Glutamatergic neuron (in vitro differentiated cells): ENCODE measurements at regions not wholly inside any gene's neighbourhood (a gene's known extent, or its start where the extent isn't known, plus 50 kb on each side); places are given as distances from the start of the nearest gene placed in this dataset.
"Not testable (repeated sequence)": the region's sequence is repeated elsewhere in the genome, so short reads cannot be mapped to it uniquely, and the experiment has no call there.

Source experiments
- DNase-seq: peaks from one replicate; pipeline ENCODE4 v3.0.0; 2022
- H3K27ac Mint-ChIP-seq: one replicate; pipeline ENCODE4 v1.8.0; 2020; ENCODE audit warnings: mild to moderate bottlenecking, mixed read lengths, inconsistent platforms; ENCODE audit not compliant: unreplicated experiment
- H3K27me3 Mint-ChIP-seq: one replicate; pipeline ENCODE4 v1.8.0; 2020; ENCODE audit warnings: mild to moderate bottlenecking, moderate library complexity, mixed read lengths, inconsistent platforms; ENCODE audit not compliant: unreplicated experiment
- H3K36me3 Mint-ChIP-seq: one replicate; pipeline ENCODE4 v1.8.0; 2020; ENCODE audit warnings: mild to moderate bottlenecking, mixed read lengths, inconsistent platforms; ENCODE audit not compliant: unreplicated experiment
- H3K4me1 Mint-ChIP-seq: one replicate; pipeline ENCODE4 v1.8.0; 2020; ENCODE audit warnings: mild to moderate bottlenecking, low read depth, mixed read lengths, inconsistent platforms; ENCODE audit not compliant: unreplicated experiment
- H3K4me3 Mint-ChIP-seq: one replicate; pipeline ENCODE4 v1.8.0; 2020; ENCODE audit warnings: mild to moderate bottlenecking, mixed read lengths, inconsistent platforms; ENCODE audit not compliant: unreplicated experiment
- H3K9me3 Mint-ChIP-seq: one replicate; pipeline ENCODE4 v1.8.0; 2020; ENCODE audit warnings: mild to moderate bottlenecking, moderate library complexity, mixed read lengths, inconsistent platforms; ENCODE audit not compliant: unreplicated experiment
- CTCF ChIP-seq: fragments of 200-600 bp; sonication (generic); IDR thresholded peaks from one replicate; pipeline ENCODE4 v1.5.0; 2021; ENCODE audit not compliant: partially characterized antibody, unreplicated experiment

DNA sequence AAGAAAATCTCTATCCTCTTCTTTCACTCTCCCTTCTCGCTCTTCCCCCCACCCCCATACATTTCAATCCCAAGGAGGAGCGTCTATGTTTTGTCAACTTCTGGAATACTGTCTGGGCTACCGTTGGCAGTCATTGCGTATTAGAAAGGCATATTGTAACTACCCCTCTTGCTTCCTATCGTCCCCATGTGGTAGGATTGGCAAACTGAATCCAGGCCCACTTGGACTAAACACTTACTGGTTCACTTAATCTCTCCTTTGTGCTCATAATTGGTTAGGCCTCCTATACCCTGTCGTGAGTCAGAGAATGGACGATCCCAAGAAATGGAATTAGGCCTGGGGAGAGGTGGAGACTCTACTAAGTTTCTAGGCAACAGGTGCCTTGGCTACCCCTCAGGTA lies 68.8 kb upstream of the SLC8A3 start:
- Mint-ChIP-seq H3K4me3 (no peak overlapping the region), H3K4me1 (no peaks in the 10 kb centered on the region)

DNA sequence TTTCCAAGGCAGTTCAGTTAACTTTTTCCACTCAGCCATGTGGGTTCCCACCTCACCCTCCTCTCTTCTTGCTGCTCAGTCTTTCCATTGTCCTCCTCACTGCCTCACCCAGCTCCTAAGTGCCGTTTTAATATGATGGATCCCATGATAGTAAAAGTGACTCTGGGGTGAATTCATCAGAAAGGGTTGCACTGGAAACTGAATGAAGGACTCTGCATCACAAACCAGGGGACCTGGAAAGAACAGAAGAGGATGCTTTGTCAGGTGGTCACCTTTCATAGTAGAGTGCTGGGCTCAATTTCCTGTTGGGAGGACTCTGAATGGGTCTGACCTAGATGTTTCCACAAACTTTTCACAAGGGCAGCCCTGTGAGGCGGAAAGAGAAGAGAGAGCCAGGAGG lies 67.8 kb upstream of the SLC8A3 start:
- no peaks in the 10 kb centered on the region for H3K4me1 Mint-ChIP-seq
- no peak overlapping the region for H3K27ac Mint-ChIP-seq
- TF ChIP-seq CTCF: no peak
- peaks cover 4% of the 10 kb centered on the region for H3K36me3 Mint-ChIP-seq
- H3K4me3 Mint-ChIP-seq: no peak overlapping the region
- no peaks in the 10 kb centered on the region for H3K27me3 Mint-ChIP-seq
- DNase-seq: no peak
- peaks cover 8% of the 10 kb centered on the region for H3K9me3 Mint-ChIP-seq

More for the DNA sequence above, 68.8 kb upstream of the SLC8A3 start:
- Mint-ChIP-seq H3K36me3 (peaks cover 4% of the 10 kb centered on the region), H3K27ac (no peak overlapping the region), H3K27me3 (no peaks in the 10 kb centered on the region), H3K9me3 (peaks cover 8% of the 10 kb centered on the region)
- peak; percentile 15 for TF ChIP-seq CTCF
- DNase-seq: no peak

GRCh38 chr14:70255071-70256057 lies 66.6 kb upstream of the SLC8A3 start:
- not testable (repeated sequence) for H3K27me3 Mint-ChIP-seq, H3K36me3 Mint-ChIP-seq, H3K9me3 Mint-ChIP-seq, H3K4me1 Mint-ChIP-seq, H3K27ac Mint-ChIP-seq
- peak; percentile 71 for DNase-seq
- H3K4me3 Mint-ChIP-seq: peak overlapping the region; percentile 74

DNA sequence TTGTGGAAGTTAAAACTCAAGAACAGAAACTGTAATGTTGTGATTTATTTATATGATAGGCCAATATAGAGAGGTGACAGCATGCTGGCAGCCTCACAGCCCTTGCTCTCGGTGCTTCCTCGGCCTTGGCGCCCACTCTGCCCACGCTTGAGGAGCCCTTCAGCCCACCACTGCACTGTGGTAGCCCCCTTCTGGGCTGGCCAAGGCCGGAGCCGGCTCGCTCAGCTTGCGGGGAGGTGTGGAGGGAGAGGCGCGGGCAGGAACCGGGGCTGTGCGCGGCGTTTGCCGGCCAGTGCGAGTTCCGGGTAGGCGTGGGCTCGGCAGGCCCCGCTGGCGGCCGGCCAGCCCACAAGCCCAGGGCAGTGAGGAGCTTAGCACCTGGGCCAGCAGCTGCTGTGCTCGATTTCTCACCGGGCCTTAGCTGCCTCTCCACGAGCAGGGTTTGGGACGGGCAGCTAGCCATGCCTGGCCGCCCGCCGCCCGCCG lies 65.8 kb upstream of the SLC8A3 start:
- H3K4me1 Mint-ChIP-seq: no peaks in the 10 kb centered on the region
- no peak overlapping the region for H3K27ac Mint-ChIP-seq
- H3K27me3 Mint-ChIP-seq: no peaks in the 10 kb centered on the region
- H3K4me3 Mint-ChIP-seq: peak overlapping the region; percentile 71
- H3K36me3 Mint-ChIP-seq: peaks cover 4% of the 10 kb centered on the region
- TF ChIP-seq CTCF: no peak
- DNase-seq: peak; percentile 52
- peaks cover 8% of the 10 kb centered on the region for H3K9me3 Mint-ChIP-seq

- H3K4me3 Mint-ChIP-seq: peak overlapping the region; percentile 47
- not testable (repeated sequence) for H3K27ac Mint-ChIP-seq
Measured at GRCh38 chr14:70253547-70253946, 64.8 kb upstream of the SLC8A3 start.

DNA sequence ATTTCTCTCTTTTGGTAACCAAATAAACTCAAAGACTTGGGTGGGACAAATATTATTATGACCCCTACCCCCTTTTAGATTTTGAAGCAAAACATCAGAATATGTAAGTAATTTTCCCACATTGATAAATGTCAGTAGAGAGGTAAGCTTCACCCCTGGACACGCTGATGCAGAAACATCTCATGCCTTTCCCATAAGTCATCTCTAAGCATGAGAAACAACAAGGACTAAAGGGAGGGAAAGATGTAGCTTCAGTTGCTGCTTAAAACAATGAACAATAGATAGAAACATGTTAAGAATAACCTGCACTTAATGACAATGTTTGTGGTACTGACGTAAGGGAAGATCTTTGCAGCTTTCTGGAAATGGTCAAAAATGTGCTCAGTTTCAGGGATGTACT lies 56.3 kb upstream of the SLC8A3 start:
- no peak overlapping the region for H3K4me3 Mint-ChIP-seq
- H3K27ac Mint-ChIP-seq: no peak overlapping the region
- peaks cover 1% of the 10 kb centered on the region for H3K4me1 Mint-ChIP-seq
- no peak for DNase-seq
- H3K36me3 Mint-ChIP-seq: no peaks in the 10 kb centered on the region
- peaks cover 4% of the 10 kb centered on the region for H3K9me3 Mint-ChIP-seq
- no peak for TF ChIP-seq CTCF
- no peaks in the 10 kb centered on the region for H3K27me3 Mint-ChIP-seq

More at GRCh38 chr14:70253547-70253946, 64.8 kb upstream of the SLC8A3 start:
- not testable (repeated sequence) for H3K36me3 Mint-ChIP-seq, H3K9me3 Mint-ChIP-seq, H3K4me1 Mint-ChIP-seq, DNase-seq, H3K27me3 Mint-ChIP-seq
